Body of pancreas (tissue), 4 donors: ENCODE measurements at regions not wholly inside any gene's neighbourhood (a gene's known extent, or its start where the extent isn't known, plus 50 kb on each side); places are given as distances from the start of the nearest gene placed in this dataset.
A peak's percentile ranks its signal among the peaks of the same experiment; 100 is the strongest.

Source experiments
- ATAC-seq: fragments of 150-250 bp; one replicate; pipeline ENCODE4 v1.9.1; 2016
- DNase-seq, 4 donors: peaks; one replicate each; pipeline ENCODE4 v3.0.0-alpha.2; 2019
- H3K27ac ChIP-seq, 4 donors: fragments of 200-600 bp; sonication (generic); 1 replicate in 3 of 4; 2 replicates in 1 of 4; pipeline versions ENCODE4 v1.5.1 to v1.6.1; 2016 to 2019; ENCODE audit warnings: mild to moderate bottlenecking in 1 of 4, mixed read lengths in 1 of 4, moderate library complexity in 1 of 4
- H3K27me3 ChIP-seq, 2 donors: fragments of 200-600 bp; sonication (generic); one replicate each; pipeline ENCODE4 v1.6.0; 2016; ENCODE audit warnings: mild to moderate bottlenecking in 1 of 2
- H3K36me3 ChIP-seq, 2 donors: fragments of 200-600 bp; sonication (generic); replicated peaks in 1 of 2; 2 replicates each; pipeline ENCODE4 v1.5.1; 2016; ENCODE audit warnings: low read depth in 2 of 2; ENCODE audit not compliant: insufficient read depth in 1 of 2
- H3K4me1 ChIP-seq: fragments of 200-600 bp; sonication (generic); one replicate; pipeline ENCODE4 v1.6.0; 2016
- H3K4me3 ChIP-seq, 2 donors: fragments of 200-600 bp; sonication (generic); 1 replicate in 1 of 2; 2 replicates in 1 of 2; pipeline ENCODE4 v1.5.1; 2016 to 2019
- H3K9me3 ChIP-seq, 3 donors: fragments of 200-600 bp; sonication (generic); 1 replicate in 2 of 3; 2 replicates in 1 of 3; pipeline ENCODE4 v1.5.1; 2016
- CTCF ChIP-seq, 7 experiments: fragments of 450-650 bp in 4 of 7; fragments of 200-600 bp in 3 of 7; sonication (generic) in 3 of 7; IDR thresholded peaks; one replicate each; pipeline ENCODE4 v1.5.1; 2016 to 2019; ENCODE audit warnings: antibody characterized with exemption in 7 of 7
- POLR2A ChIP-seq, 3 donors: fragments of 450-650 bp; IDR thresholded peaks; one replicate each; pipeline ENCODE4 v1.6.1; 2016; ENCODE audit warnings: antibody characterized with exemption in 3 of 3, mild to moderate bottlenecking in 2 of 3
- WGBS, 2 donors: methylation state at CpG; one replicate each; pipeline ENCODE4 v1.1.5; 2017; 5-methylcytosine and 5-hydroxymethylcytosine counted together
- intact Hi-C: fragments of 100-400 bp; cut with DNase I; formaldehyde crosslinking; loops from one replicate; pipeline ENCODE4 v1.15.1; 2023

- H3K27me3 ChIP-seq = no peaks in the 10 kb centered on the region
- no peak for ATAC-seq
- no peak for DNase-seq
- intact Hi-C loops = no loop called here
- H3K4me1 ChIP-seq = no peaks in the 10 kb centered on the region
- WGBS, 2 donors = 16 to 26% methylated on average over 5 of the region's 5 CpGs
- H3K9me3 ChIP-seq = no peaks in the 10 kb centered on the region
- no peaks in the 10 kb centered on the region for H3K36me3 ChIP-seq
- no peak for TF ChIP-seq CTCF (IDR thresholded peaks at IDR 0.05)
- TF ChIP-seq POLR2A (IDR thresholded peaks at IDR 0.05) = no peak
- no peak overlapping the region for H3K27ac ChIP-seq
- H3K4me3 ChIP-seq = no peak overlapping the region
Observed at GRCh38 chr6:125432963-125433362, 131.2 kb upstream of the HDDC2 start.

DNA sequence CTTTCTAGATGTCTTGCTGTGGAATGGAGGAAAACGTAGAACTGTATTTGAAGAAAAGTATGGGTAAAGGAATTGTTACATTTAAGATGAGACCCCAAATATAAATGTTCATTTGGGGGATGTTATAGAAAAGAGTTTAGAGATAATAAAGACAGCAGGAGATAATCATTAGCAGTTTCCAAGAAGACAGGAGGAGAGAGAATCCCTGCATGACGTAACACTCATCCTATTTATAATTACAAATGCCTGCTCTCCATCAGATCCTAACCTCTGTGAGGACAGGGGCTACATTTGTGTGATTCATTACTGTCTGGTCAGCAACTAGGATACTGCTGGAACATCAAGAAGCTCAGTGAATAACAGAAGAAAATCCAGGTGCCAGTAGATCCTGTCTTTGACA lies 133.0 kb upstream of the HDDC2 start:
- Histone ChIP-seq H3K36me3 (no peaks in the 10 kb centered on the region), H3K27me3 (no peaks in the 10 kb centered on the region), H3K4me1 (no peaks in the 10 kb centered on the region), H3K27ac (no peak overlapping the region), H3K9me3 (no peaks in the 10 kb centered on the region), H3K4me3 (no peak overlapping the region)
- DNase-seq (no peak), ATAC-seq (no peak)
- intact Hi-C loops = no loop called here
- WGBS, 2 donors = 70 to 75% methylated on average over 2 of the region's 2 CpGs
- TF ChIP-seq POLR2A (IDR thresholded peaks at IDR 0.05) = no peak
- no peak for TF ChIP-seq CTCF (IDR thresholded peaks at IDR 0.05)

- Histone ChIP-seq H3K27me3 (no peaks in the 10 kb centered on the region), H3K36me3 (no peaks in the 10 kb centered on the region), H3K4me3 (no peak overlapping the region), H3K27ac (no peak overlapping the region), H3K9me3 (no peaks in the 10 kb centered on the region), H3K4me1 (no peaks in the 10 kb centered on the region)
- DNase-seq (no peak), ATAC-seq (no peak)
- intact Hi-C loops = no loop called here
- WGBS, 2 donors = 57 to 79% methylated on average over 1 of the region's 1 CpG
- TF ChIP-seq CTCF (IDR thresholded peaks at IDR 0.05) = no peak
- TF ChIP-seq POLR2A (IDR thresholded peaks at IDR 0.05) = no peak
Observed at GRCh38 chr6:125439512-125439911, 137.7 kb upstream of the HDDC2 start.

- H3K4me3 ChIP-seq = no peak overlapping the region
- H3K9me3 ChIP-seq = no peaks in the 10 kb centered on the region
- TF ChIP-seq POLR2A (IDR thresholded peaks at IDR 0.05) (no peak), CTCF (IDR thresholded peaks at IDR 0.05) (no peak)
- intact Hi-C loops = no loop called here
- H3K36me3 ChIP-seq = no peaks in the 10 kb centered on the region
- WGBS, 2 donors = 52 to 53% methylated on average over 15 to 16 of the region's 16 CpGs
- DNase-seq (peak in 3 of 4 donors; percentile 23 to 31 (median 24)), ATAC-seq (peak; percentile 40)
- no peak overlapping the region for H3K27ac ChIP-seq
- no peaks in the 10 kb centered on the region for H3K4me1 ChIP-seq
- no peaks in the 10 kb centered on the region for H3K27me3 ChIP-seq
Observed at GRCh38 chr6:125444006-125444923, 142.5 kb upstream of the HDDC2 start.

DNA sequence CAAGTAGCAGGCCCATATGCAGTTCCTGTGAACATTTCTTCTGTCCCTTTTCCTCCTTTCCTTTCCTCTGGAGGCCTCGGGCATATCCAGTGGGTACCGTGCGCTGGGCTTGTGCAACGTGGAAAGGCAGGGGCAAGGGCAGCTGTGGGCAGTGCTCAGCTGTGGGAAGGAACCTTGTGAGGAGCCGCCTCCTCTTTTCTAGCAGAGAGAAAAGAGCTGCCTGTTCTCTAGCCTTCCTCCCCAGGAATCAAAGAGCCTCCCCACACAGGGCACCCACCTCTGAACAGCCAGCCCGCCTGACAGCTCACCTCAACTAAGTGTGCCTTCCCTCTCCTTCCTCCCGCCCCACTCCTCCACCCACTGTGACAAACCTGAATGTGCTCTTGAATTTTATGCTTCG lies 143.3 kb upstream of the HDDC2 start:
- H3K36me3 ChIP-seq = no peaks in the 10 kb centered on the region
- TF ChIP-seq POLR2A (IDR thresholded peaks at IDR 0.05) (no peak), CTCF (IDR thresholded peaks at IDR 0.05) (no peak)
- DNase-seq = no peak
- intact Hi-C loops = no loop called here
- H3K27me3 ChIP-seq = no peaks in the 10 kb centered on the region
- 80 to 81% methylated on average over 8 of the region's 8 CpGs for WGBS, 2 donors
- H3K4me1 ChIP-seq = no peaks in the 10 kb centered on the region
- no peaks in the 10 kb centered on the region for H3K9me3 ChIP-seq
- no peak overlapping the region for H3K4me3 ChIP-seq
- ATAC-seq = no peak
- H3K27ac ChIP-seq = no peak overlapping the region
